ENCODE measurements at regions not wholly inside any gene's neighbourhood (a gene's known extent, or its start where the extent isn't known, plus 50 kb on each side); places are given as distances from the start of the nearest gene placed in this dataset.

GRCh38 chr5:155299386-155300005, 285.9 kb downstream of the KIF4B start:
- no peak for DNase-seq (ENCODE audit: low spot score)

DNA sequence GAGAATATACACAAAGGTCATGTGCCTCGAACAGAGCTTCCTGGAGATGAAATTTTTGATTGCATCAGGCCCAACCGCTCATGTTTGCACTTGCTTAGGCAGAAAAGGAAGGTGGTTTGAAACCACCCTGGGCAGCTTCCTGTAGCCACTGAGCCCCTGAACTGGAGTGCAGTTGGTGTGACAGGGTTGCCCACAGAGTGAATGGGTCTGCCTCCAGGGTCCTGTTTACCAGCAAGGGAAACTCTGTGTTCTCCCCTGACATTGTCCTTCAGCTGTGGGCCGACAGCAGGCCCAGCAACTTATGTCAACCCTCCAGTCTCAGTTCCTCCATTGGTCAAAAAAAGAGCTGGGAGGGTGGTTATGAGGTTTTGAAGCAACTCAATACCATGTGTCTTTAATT, 289.6 kb downstream of the KIF4B start:
- no peak for DNase-seq (ENCODE audit: low spot score)

- no peak for DNase-seq (ENCODE audit: low spot score)
Observed at GRCh38 chr5:155307229-155307628, 293.7 kb downstream of the KIF4B start.

DNA sequence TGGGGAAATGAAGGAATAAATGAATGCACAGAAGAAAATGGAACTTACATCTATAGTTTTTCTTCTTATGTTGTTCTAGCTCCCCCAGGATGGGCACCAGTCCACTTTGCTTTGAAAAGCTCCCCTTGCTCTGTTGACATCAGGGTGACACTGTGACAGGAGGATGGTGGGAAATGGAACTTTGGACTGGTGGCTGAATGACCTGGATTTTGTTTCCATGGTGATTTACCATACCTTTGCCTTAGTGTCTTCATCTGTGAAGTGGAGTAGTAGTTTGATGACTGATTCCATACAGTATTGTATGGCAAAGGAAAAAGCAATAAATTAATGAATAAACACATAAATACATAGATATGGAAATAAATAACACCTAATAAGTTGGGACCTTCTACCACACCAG, 294.7 kb downstream of the KIF4B start:
- no peak for DNase-seq (ENCODE audit: low spot score)

DNA sequence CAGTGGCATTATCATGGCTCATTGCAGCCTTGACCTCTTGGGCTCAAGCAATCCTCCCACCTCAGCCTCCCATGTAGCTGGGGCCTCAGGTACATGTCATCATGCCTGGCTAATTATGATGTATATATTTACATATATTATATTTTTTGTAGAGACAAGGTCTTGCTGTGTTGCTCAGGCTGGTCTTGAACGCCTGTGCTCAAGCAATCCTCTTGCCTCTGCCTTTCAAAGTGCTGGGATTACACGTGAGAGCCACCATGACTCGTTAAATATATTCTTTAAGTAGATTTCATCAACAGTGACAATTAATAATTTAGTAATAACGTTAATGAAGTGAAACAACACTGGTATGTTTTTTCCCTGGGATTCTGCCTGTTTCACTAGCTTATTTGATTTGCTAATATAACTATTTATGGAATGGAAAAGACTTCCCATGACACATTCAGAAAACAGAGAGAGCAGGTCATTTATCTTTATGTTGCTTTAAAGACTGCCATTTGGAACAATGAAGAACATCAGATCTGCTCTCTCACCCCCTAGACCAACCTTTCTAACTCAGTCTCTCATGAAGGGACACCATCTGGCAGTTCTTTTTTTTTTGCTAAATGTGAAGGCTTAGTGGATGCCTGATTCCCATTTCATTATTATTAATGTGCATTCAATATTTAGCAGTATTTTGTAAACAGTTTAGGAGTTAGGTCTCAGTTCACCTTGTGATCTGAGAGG, 295.6 kb downstream of the KIF4B start:
- DNase-seq (ENCODE audit: low spot score), result no peak

DNA sequence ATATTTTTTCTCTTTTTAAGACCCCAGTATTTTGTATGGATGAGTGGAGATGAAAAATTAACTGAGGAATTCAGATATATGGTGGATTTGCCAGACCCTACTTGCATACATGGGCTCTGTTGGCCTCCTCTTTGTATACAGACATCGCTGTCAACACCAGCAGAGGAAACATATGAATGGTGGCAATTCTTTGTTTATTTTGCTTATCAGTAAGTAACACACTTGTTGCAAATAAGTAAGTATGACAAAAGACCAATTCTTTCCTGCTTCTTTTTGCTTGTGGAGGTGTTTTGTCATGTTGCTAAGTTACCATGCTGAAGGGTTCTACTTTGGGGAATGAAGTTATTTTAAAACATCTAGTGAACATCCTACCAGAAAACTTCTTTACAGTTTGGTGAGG, 298.2 kb downstream of the KIF4B start:
- no peak for DNase-seq (ENCODE audit: low spot score)

- DNase-seq (ENCODE audit: low spot score), result no peak
Observed at GRCh38 chr5:155313518-155313917, 300.0 kb downstream of the KIF4B start.

DNA sequence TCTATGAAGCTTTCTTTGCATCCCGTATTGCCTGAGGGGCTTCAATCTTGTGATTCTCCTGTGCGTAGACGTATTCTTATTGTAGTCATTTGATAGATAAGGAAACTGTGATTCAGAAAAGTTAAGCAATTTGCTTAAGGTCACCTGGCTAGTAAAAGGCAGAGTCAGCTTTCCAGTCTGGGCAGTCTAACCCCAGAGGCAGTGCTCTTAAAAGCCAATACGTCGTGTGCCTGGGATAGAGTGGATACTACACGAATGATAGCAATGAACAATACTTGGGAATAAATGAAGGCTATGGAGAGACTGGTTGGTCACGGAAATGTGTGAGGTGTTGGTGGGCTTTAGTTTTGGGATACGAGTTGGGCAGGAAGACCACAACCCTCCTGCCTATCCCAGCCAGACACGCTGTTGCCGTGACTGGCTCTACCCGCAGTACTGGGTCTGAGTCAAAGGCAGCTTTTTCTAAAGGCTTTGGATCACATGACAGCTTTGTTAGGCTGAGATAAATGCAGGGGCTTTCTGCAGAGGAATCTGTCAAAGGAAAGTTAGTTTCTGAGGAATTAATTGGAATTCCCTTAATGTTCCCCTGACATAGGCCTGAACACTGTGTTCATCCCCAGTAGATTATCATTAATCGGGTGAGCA, 302.6 kb downstream of the KIF4B start:
- DNase-seq (ENCODE audit: low spot score), result no peak

GRCh38 chr5:155332618-155333017, 319.1 kb downstream of the KIF4B start:
- no peak for DNase-seq (ENCODE audit: low spot score)

DNA sequence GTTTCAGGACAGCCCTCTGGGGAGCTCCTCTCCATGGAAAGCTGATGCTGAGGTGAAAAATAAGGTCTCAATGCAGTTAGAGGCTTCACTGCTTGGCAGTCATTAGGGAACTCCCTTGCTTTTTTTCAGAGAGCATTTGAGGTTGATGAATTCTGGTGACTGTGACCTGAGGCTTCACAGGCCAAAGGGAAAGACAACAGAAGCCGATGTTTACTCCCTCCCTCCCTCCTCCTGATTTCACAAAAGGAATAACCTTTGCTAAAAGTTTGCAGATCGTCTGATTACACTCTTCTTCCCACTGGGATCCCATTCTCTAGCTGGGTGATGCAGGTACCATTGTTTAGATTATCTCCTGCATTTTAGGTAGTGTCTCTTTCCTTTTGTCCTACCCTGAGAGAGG, 329.4 kb downstream of the KIF4B start:
- DNase-seq (ENCODE audit: low spot score), result no peak

- DNase-seq (ENCODE audit: low spot score), result no peak
Observed at GRCh38 chr5:155343468-155343867, 329.9 kb downstream of the KIF4B start.

DNA sequence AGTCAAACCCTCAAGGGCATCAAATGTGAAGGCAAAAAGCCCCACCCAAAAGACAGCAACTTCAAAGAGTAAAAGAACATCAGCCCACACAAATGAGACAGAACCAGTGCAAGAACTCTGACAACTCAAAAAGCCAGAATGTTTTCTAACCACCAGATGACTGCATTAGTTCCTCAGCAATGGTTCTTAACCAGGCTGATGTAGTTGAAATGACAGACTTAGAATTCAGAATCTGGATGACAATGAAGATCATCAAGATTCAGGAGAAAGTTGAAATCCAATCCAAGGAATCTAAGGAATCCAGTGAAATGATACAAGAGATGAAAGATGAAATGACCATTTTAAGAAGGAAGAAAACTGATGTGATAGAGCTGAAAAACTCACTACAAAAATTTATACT, 339.7 kb downstream of the KIF4B start:
- no peak for DNase-seq (ENCODE audit: low spot score)

GRCh38 chr5:155366096-155366495, 352.5 kb downstream of the KIF4B start:
- no peak for DNase-seq (ENCODE audit: low spot score)

DNA sequence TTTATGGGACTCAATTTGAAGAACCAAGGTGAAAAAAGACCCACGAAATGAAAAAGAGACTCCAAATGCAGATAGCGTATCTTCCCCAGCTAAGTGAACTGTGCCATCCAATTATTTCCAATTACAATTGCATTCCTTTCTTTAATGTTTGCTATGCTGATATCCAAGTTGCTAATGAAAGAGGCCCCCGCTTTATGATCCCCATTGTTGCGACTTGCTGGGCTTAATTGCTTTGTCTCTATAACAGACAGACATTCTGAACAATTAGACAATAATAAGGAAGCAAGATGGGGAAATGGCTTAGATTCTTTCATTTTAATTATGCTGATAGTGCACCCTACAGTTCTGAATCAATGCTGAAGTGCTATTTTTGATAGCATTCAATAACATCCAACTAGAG, 354.3 kb downstream of the KIF4B start:
- DNase-seq (ENCODE audit: low spot score), result no peak

GRCh38 chr5:155368490-155368889, 354.9 kb downstream of the KIF4B start:
- DNase-seq (ENCODE audit: low spot score), result no peak

DNA sequence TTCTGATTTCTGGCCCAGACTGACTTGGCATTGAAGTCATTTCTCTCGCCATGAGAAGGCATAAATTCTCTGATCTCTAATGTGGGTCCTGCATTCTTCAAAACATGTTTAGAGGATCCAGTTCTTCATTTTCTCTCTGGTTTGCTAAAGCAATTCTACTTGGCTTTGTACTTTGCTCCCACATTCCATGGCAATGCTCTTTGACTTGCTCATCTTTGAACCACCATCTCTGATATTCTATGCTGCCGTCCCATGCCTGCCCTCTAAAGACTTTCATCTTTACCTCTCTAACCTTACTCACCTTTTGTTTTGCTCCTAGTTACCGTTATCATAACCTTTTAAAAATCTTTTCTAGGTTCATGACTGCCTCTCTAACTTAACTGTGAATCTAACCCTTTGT, 366.9 kb downstream of the KIF4B start:
- no peak for DNase-seq (ENCODE audit: low spot score)

DNA sequence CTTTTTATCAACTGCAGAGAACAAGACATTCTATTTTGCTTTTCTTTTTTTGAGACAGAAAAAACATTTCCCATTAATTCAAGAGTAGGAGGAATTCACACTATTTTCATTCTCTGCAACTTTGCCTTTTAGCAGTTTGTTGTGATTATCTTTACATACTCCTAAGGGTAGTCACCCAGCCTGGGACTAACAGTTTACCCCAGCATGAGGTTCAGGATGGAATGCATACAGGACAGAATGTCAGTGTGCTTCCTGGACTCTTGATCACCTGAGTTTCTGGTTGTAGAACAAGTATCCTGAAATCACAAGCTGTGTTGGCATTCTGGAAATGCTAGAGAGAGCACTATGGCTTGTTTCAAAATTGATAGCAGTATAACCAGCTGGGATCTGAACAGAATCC, 368.1 kb downstream of the KIF4B start:
- DNase-seq (ENCODE audit: low spot score), result no peak

DNA sequence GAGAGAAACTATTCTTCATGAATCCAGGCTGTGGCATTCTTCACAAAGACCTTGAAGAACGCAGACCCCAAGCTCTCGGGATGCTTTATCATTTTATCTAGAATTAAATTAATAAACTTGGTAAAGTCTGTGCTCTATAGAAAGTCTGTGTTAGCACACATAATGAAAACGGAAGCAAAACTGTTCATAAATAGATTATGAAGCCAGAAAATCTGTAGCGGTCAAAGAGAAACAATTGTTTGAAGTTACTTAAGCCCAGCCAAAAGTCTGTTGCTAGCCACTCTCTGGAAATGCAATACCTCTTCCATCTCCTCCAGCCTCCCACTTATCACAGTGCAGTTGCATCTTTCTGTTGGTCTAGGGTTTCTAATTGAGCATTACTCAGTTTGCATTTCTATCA, 375.9 kb downstream of the KIF4B start:
- no peak for DNase-seq (ENCODE audit: low spot score)

DNA sequence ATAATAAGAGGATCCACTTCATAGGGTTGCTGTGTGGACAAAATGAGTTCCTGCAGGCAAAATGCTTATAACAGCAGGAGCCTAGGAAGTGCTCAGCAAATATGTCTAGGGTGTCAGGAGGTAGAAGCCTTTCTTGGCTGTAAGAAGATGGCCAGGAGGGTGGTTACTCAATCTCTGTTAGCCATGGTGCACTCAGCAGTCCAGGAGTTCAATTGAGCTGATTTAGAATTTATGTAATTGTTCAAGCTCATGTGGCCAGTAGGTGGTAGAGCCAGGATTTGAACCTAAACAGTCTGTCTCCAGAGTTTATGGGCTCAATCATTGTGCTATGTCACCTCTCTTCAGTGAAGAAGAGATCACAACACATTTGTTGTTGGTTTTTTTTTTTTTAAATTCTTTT, 381.2 kb downstream of the KIF4B start:
- no peak for DNase-seq (ENCODE audit: low spot score)

DNA sequence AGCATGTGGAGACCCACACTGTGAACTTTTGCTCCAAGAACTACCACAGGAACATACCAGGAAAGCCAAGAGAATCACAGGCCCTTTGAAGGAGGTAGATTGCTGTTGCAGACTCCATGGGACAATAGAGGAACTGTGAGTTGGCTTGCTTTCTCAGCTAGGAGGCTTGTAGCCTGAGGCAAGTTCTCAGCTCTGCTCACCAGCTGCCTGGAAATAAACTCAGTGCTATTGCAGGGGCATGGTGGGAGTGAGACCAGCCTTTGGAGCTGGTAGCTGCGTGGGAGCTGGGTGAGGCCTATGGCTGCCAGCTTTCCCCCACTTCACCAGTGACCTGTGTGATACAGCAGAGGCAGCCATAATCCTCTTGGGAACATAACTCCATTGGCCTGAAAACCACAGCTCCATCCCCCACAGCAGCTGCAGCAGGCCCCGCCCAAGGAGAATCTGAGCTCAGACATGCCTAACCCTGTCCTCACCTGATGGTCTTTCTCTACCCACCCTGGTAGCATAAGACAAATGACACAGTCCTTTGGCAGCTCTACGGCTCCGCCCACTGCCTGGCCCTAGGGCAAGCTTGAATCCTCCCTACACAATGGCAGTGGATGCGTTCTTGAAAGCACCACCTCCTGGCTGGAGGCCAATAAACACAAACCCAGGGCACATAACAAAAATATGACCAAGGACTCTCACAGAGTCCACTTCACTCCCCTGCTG, 389.5 kb downstream of the KIF4B start:
- no peak for DNase-seq (ENCODE audit: low spot score)

DNA sequence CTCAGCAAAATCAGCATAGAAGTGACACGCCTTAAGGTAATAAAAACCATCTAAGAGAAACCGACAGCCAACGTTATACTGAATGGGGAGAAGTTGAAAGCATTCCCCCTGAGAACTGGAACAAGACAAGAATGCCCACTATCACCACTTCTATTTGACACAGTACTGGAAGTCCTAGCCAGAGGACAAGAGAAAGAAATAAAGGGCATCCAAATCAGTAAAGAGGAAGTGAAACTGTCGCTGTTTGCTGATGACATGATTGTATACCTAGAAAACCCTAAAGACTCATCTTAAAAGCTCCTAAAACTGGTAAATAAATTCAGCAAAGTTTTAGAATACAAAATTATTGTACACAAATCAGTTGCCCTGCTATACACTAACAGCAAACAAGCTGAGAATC, 393.3 kb downstream of the KIF4B start:
- no peak for DNase-seq (ENCODE audit: low spot score)

DNA sequence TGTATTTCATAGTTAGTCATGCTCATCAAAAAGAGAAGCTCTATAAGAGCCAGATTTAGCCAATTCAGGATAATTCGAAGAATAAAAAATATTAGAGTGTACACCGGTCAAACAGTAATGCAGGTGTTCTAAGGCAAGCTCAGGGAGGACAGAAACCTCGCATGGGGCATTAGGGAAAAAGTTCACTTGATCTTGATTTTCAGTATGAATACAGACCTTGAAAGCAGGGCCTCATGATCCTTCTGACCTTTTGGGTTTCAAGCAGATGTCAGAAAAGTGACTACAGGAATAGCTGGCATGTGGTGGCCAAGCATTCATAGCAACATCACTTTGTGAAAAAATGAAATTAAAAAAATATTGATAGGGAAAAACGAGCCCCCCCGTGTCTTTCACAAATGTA, 394.9 kb downstream of the KIF4B start:
- DNase-seq (ENCODE audit: low spot score), result no peak

- no peak for DNase-seq (ENCODE audit: low spot score)
Observed at GRCh38 chr5:155416765-155417164, 403.2 kb downstream of the KIF4B start.
